ENCODE measurements at regions not wholly inside any gene's neighbourhood (a gene's known extent, or its start where the extent isn't known, plus 50 kb on each side); places are given as distances from the start of the nearest gene placed in this dataset.

- TF ChIP-seq REST (IDR thresholded peaks at IDR 0.05; ENCODE audit: insufficient read depth in 1 of 2, low read depth in 2 of 2, low read length in 2 of 2): no peak
- TF ChIP-seq SIN3A (IDR thresholded peaks at IDR 0.05; ENCODE audit: borderline replicate concordance, insufficient read depth, low read length): no peak
- TF ChIP-seq POLR2AphosphoS5 (IDR thresholded peaks at IDR 0.05; ENCODE audit: low read depth, low read length): no peak
- TF ChIP-seq TAF1 (IDR thresholded peaks at IDR 0.05; ENCODE audit: borderline replicate concordance, insufficient read depth, low read length): no peak
- TF ChIP-seq FOXP2 (optimal IDR thresholded peaks at IDR 0.05; ENCODE audit: borderline replicate concordance, extremely low read depth, extremely low read length, insufficient read depth): no peak
Observed at GRCh38 chr7:117982071-117983055, 109.1 kb upstream of the CTTNBP2 start.

GRCh38 chr7:117986645-117987269, 113.5 kb upstream of the CTTNBP2 start:
- TF ChIP-seq SIN3A (IDR thresholded peaks at IDR 0.05; ENCODE audit: borderline replicate concordance, insufficient read depth, low read length): no peak
- TF ChIP-seq FOXP2 (optimal IDR thresholded peaks at IDR 0.05; ENCODE audit: borderline replicate concordance, extremely low read depth, extremely low read length, insufficient read depth): no peak
- TF ChIP-seq POLR2AphosphoS5 (IDR thresholded peaks at IDR 0.05; ENCODE audit: low read depth, low read length): no peak
- no peak for TF ChIP-seq TAF1 (IDR thresholded peaks at IDR 0.05; ENCODE audit: borderline replicate concordance, insufficient read depth, low read length)
- TF ChIP-seq REST (IDR thresholded peaks at IDR 0.05; ENCODE audit: insufficient read depth in 1 of 2, low read depth in 2 of 2, low read length in 2 of 2): no peak

- no peak for TF ChIP-seq SIN3A (IDR thresholded peaks at IDR 0.05; ENCODE audit: borderline replicate concordance, insufficient read depth, low read length)
- no peak for TF ChIP-seq POLR2AphosphoS5 (IDR thresholded peaks at IDR 0.05; ENCODE audit: low read depth, low read length)
- TF ChIP-seq TAF1 (IDR thresholded peaks at IDR 0.05; ENCODE audit: borderline replicate concordance, insufficient read depth, low read length): no peak
- TF ChIP-seq REST (IDR thresholded peaks at IDR 0.05; ENCODE audit: insufficient read depth in 1 of 2, low read depth in 2 of 2, low read length in 2 of 2): no peak
- TF ChIP-seq FOXP2 (optimal IDR thresholded peaks at IDR 0.05; ENCODE audit: borderline replicate concordance, extremely low read depth, extremely low read length, insufficient read depth): no peak
Observed at GRCh38 chr7:117990834-117991233, 117.6 kb upstream of the CTTNBP2 start.

GRCh38 chr7:117992635-117993376, 119.6 kb upstream of the CTTNBP2 start:
- TF ChIP-seq REST (IDR thresholded peaks at IDR 0.05; ENCODE audit: insufficient read depth in 1 of 2, low read depth in 2 of 2, low read length in 2 of 2): no peak
- no peak for TF ChIP-seq POLR2AphosphoS5 (IDR thresholded peaks at IDR 0.05; ENCODE audit: low read depth, low read length)
- no peak for TF ChIP-seq SIN3A (IDR thresholded peaks at IDR 0.05; ENCODE audit: borderline replicate concordance, insufficient read depth, low read length)

All from PFSK-1 (cell line).